Choroid plexus epithelial cell (primary cell): ENCODE measurements at regions not wholly inside any gene's neighbourhood (a gene's known extent, or its start where the extent isn't known, plus 50 kb on each side); places are given as distances from the start of the nearest gene placed in this dataset.

Source experiments
- DNase-seq: peaks from one replicate; pipeline ENCODE4 v3.0.0-alpha.2; 2010; ENCODE audit warnings: low read depth
- H3K4me3 ChIP-seq: 2 replicates; pipeline ENCODE4 v1.5.1; 2011; ENCODE audit warnings: low read depth, mild to moderate bottlenecking, control low read depth, low read length, moderate library complexity
- TF ChIP-seq, protein P1 (sequence below): conservative IDR thresholded peaks from 2 replicates; pipeline ENCODE4 v1.5.1; 2011; ENCODE audit warnings: low read depth, mild to moderate bottlenecking, control low read depth, inconsistent platforms, low read length, moderate library complexity

DNA sequence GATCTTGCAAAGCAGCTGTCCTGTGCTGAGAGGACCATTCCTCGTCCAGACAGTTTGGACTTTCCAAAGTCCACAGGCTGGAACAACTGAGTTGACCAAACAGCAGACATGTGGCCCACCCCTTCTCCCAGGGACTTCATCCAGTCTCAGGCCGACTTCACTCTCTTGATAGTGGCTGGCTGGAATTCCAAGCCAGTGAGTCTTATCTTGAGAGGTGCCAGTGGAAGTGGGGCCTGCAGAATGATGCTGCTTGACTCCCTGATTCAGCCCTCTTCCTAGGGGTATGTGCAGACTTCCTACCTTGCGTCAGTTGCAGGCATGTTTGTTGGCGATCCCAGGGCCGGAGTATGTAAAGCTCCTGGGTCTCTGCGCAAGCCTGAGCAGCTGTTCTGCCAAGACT, 131.4 kb upstream of the TSLP start:
- TF ChIP-seq, protein P1, sequence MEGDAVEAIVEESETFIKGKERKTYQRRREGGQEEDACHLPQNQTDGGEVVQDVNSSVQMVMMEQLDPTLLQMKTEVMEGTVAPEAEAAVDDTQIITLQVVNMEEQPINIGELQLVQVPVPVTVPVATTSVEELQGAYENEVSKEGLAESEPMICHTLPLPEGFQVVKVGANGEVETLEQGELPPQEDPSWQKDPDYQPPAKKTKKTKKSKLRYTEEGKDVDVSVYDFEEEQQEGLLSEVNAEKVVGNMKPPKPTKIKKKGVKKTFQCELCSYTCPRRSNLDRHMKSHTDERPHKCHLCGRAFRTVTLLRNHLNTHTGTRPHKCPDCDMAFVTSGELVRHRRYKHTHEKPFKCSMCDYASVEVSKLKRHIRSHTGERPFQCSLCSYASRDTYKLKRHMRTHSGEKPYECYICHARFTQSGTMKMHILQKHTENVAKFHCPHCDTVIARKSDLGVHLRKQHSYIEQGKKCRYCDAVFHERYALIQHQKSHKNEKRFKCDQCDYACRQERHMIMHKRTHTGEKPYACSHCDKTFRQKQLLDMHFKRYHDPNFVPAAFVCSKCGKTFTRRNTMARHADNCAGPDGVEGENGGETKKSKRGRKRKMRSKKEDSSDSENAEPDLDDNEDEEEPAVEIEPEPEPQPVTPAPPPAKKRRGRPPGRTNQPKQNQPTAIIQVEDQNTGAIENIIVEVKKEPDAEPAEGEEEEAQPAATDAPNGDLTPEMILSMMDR: no peak

GRCh38 chr5:110945874-110946436, 125.6 kb upstream of the TSLP start:
- DNase-seq: no peak
- TF ChIP-seq, protein P1: no peak
- H3K4me3 ChIP-seq: no peak overlapping the region

More for the DNA sequence above, 131.4 kb upstream of the TSLP start:
- DNase-seq: no peak
- no peak overlapping the region for H3K4me3 ChIP-seq

DNA sequence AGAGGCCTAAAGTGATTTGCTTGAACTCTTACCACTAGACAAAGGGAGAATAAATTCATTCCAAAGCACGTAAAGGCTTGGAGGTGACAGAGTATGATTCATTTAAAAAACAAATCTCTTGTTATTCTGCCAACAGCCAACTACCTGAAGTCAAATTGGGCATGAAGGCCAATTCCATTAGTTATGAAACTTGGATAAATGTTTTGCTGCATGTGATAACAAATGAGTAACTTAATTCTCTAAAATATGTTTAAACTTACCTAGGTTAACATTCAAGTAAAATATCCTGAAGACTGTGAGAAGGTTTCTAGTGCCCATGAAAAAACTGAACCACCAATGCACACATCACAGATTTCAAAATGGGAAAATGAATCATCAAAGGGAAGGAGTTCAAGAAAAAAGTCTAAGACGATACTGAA, 120.1 kb upstream of the TSLP start:
- TF ChIP-seq, protein P1: no peak
- peak; percentile 46 for DNase-seq
- H3K4me3 ChIP-seq: no peak overlapping the region

- TF ChIP-seq, protein P1: no peak
- DNase-seq: no peak
- no peak overlapping the region for H3K4me3 ChIP-seq
Measured at GRCh38 chr5:110956280-110956912, 115.1 kb upstream of the TSLP start.

DNA sequence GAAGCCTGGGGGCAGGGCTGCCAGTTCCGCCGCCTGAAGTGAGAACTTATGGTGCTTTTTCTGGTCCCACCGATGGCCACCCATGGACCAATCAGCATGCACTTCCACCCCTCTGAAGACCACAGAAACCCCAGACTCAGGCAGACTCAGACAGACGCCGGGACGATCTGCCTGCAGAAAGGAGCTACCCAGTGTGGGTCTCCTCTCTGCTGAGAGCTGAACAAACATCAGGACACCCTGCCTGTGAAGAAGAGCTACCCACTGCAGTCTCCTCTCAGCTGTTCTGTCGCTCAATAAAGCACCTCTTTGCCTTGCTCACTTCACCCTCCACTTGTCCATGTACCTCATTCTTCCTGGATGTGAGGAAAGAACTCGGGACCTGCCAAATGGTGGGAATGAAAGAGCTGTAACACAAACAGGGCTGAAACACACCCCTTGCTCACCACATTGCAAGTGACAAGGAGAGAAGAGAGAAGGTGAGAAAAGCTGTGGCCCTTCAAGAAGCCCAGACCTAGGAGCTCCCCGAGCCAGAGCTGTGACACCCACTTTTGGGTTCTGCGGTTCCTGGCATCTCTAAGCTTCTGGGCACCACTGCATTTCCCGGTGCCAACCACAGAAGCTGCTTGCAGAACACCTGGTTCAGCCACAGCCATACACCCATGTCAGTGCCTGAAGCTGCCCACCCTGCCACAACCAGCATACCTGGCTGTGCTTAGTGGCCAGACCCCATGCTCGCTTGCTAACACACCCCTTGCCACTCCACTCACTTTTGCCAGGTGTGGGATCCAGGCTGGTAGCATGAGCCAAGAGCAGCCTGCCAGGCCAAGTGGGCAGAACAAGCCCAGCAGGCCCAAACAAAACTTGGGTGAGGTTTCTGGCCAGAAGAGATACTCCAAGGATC, 114.3 kb upstream of the TSLP start:
- H3K4me3 ChIP-seq: no peak overlapping the region
- no peak for DNase-seq
- TF ChIP-seq, protein P1: no peak

GRCh38 chr5:110957934-110958333, 113.6 kb upstream of the TSLP start:
- peak; percentile 78 for DNase-seq

More at GRCh38 chr5:110957934-110958333, 113.6 kb upstream of the TSLP start:
- TF ChIP-seq, protein P1: no peak
- no peak overlapping the region for H3K4me3 ChIP-seq
